Peyer's patch (tissue), 4 donors: ENCODE measurements at regions not wholly inside any gene's neighbourhood (a gene's known extent, or its start where the extent isn't known, plus 50 kb on each side); places are given as distances from the start of the nearest gene placed in this dataset.

ENCODE experiments used
- POLR2A ChIP-seq, 2 donors: fragments of 450-650 bp; IDR thresholded peaks; one replicate each; pipeline ENCODE4 v1.5.1; 2017; ENCODE audit warnings: antibody characterized with exemption in 2 of 2, mild to moderate bottlenecking in 2 of 2, moderate library complexity in 2 of 2
- TF ChIP-seq, protein P1 (sequence below), 6 experiments: fragments of 450-650 bp in 4 of 6; fragments of 200-600 bp in 2 of 6; sonication (generic) in 1 of 6; IDR thresholded peaks; one replicate each; pipeline ENCODE4 v1.5.1; 2017 to 2019; ENCODE audit warnings: antibody characterized with exemption in 6 of 6, mild to moderate bottlenecking in 3 of 6, moderate library complexity in 1 of 6

DNA sequence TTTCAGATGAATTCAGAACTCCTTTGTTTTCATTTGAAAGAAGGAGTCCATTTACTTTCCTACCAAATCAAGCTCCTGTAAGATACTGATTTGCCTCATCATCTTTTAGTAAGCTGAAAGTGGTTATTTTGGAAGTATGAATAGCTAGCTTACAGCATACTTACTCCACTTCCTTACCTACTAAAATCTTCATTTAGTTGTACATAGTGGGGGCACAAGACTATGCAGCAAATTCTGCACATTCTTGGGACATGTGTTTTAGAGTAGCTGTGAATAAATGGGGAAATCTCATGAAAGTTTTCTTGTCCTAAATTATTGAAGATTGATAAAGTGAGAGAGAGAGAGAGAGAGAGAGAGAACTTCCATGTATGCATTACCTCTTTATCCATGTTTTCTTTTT, 256.3 kb downstream of the OGFRL1 start:
- TF ChIP-seq, protein P1, sequence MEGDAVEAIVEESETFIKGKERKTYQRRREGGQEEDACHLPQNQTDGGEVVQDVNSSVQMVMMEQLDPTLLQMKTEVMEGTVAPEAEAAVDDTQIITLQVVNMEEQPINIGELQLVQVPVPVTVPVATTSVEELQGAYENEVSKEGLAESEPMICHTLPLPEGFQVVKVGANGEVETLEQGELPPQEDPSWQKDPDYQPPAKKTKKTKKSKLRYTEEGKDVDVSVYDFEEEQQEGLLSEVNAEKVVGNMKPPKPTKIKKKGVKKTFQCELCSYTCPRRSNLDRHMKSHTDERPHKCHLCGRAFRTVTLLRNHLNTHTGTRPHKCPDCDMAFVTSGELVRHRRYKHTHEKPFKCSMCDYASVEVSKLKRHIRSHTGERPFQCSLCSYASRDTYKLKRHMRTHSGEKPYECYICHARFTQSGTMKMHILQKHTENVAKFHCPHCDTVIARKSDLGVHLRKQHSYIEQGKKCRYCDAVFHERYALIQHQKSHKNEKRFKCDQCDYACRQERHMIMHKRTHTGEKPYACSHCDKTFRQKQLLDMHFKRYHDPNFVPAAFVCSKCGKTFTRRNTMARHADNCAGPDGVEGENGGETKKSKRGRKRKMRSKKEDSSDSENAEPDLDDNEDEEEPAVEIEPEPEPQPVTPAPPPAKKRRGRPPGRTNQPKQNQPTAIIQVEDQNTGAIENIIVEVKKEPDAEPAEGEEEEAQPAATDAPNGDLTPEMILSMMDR (IDR thresholded peaks at IDR 0.05), result no peak
- no peak for TF ChIP-seq POLR2A (IDR thresholded peaks at IDR 0.05)
